H9 (cell line): ENCODE measurements at regions not wholly inside any gene's neighbourhood (a gene's known extent, or its start where the extent isn't known, plus 50 kb on each side); places are given as distances from the start of the nearest gene placed in this dataset.

ENCODE experiments used
- DNase-seq: peaks from one replicate; pipeline ENCODE4 v3.0.0-alpha.2; 2017
- H2AFZ ChIP-seq: one replicate; pipeline ENCODE4 v1.6.1; 2013; ENCODE audit warnings: mild to moderate bottlenecking, low read length, control low read depth, moderate library complexity
- H2AK5ac ChIP-seq: 2 replicates; pipeline ENCODE4 v1.6.1; 2013; ENCODE audit warnings: low read length, control low read depth, mixed read lengths; ENCODE audit not compliant: insufficient read length
- H2BK120ac ChIP-seq: one replicate; pipeline ENCODE4 v1.6.1; 2013; ENCODE audit warnings: low read depth, mild to moderate bottlenecking, low read length, control low read depth, inconsistent platforms; ENCODE audit not compliant: poor library complexity, severe bottlenecking
- H2BK12ac ChIP-seq: 2 replicates; pipeline ENCODE4 v1.6.1; 2013; ENCODE audit warnings: low read length, control low read depth, mixed read lengths, low read depth; ENCODE audit not compliant: insufficient read length
- H2BK15ac ChIP-seq: 2 replicates; pipeline ENCODE4 v1.6.1; 2013; ENCODE audit warnings: low read depth, low read length, control low read depth
- H2BK20ac ChIP-seq: one replicate; pipeline ENCODE4 v1.6.1; 2013; ENCODE audit warnings: low read depth, mild to moderate bottlenecking, low read length, control low read depth, inconsistent platforms; ENCODE audit not compliant: poor library complexity, severe bottlenecking
- H2BK5ac ChIP-seq: 2 replicates; pipeline ENCODE4 v1.6.1; 2013; ENCODE audit warnings: low read length, control low read depth, mixed read lengths; ENCODE audit not compliant: insufficient read length
- H3K14ac ChIP-seq: 2 replicates; pipeline ENCODE4 v1.6.1; 2013; ENCODE audit warnings: low read length, control low read depth; ENCODE audit not compliant: insufficient read depth
- H3K18ac ChIP-seq: 2 replicates; pipeline ENCODE4 v1.6.1; 2013; ENCODE audit warnings: low read depth, mild to moderate bottlenecking, mixed read lengths, low read length, control low read depth; ENCODE audit not compliant: insufficient read length
- H3K23ac ChIP-seq: 2 replicates; pipeline ENCODE4 v1.6.1; 2013; ENCODE audit warnings: low read length, control low read depth, mixed read lengths, low read depth; ENCODE audit not compliant: insufficient read length
- H3K23me2 ChIP-seq: 2 replicates; pipeline ENCODE4 v1.6.1; 2013; ENCODE audit warnings: low read depth, mild to moderate bottlenecking, mixed read lengths, low read length, control low read depth; ENCODE audit not compliant: insufficient read length, poor library complexity, severe bottlenecking
- H3K27ac ChIP-seq: 2 replicates; pipeline ENCODE4 v1.5.1; 2013; ENCODE audit warnings: low read length, control low read depth, mixed read lengths, low read depth; ENCODE audit not compliant: insufficient read length
- H3K27me3 ChIP-seq: 2 replicates; pipeline ENCODE4 v1.6.1; 2013; ENCODE audit warnings: low read length, control low read depth, inconsistent platforms; ENCODE audit not compliant: insufficient read depth
- H3K4ac ChIP-seq: 2 replicates; pipeline ENCODE4 v1.6.1; 2013; ENCODE audit warnings: low read depth, mild to moderate bottlenecking, control low read depth, inconsistent platforms, low read length, moderate library complexity
- H3K4me1 ChIP-seq: 2 replicates; pipeline ENCODE4 v1.6.1; 2013; ENCODE audit warnings: low read length, control low read depth, inconsistent platforms; ENCODE audit not compliant: insufficient read depth
- H3K4me2 ChIP-seq: 2 replicates; pipeline ENCODE4 v1.6.1; 2013; ENCODE audit warnings: low read length, control low read depth, mixed read lengths; ENCODE audit not compliant: insufficient read length, insufficient read depth
- H3K56ac ChIP-seq: 2 replicates; pipeline ENCODE4 v1.6.1; 2013; ENCODE audit warnings: low read depth, mild to moderate bottlenecking, mixed read lengths, low read length, control low read depth; ENCODE audit not compliant: insufficient read length
- H3K79me1 ChIP-seq: 2 replicates; pipeline ENCODE4 v1.6.1; 2013; ENCODE audit warnings: low read depth, mild to moderate bottlenecking, moderate library complexity, low read length, control low read depth, inconsistent platforms; ENCODE audit not compliant: insufficient read depth, poor library complexity, severe bottlenecking
- H3K79me2 ChIP-seq: 2 replicates; pipeline ENCODE4 v1.6.1; 2013; ENCODE audit warnings: low read length, control low read depth, inconsistent platforms; ENCODE audit not compliant: insufficient read depth
- H3K9ac ChIP-seq: 2 replicates; pipeline ENCODE4 v1.6.1; 2013; ENCODE audit warnings: low read length, control low read depth, mixed read lengths; ENCODE audit not compliant: insufficient read length; ENCODE audit errors: extremely low read depth
- H3K9me3 ChIP-seq: one replicate; pipeline ENCODE4 v1.6.1; 2013; ENCODE audit warnings: low read depth, low read length, inconsistent platforms; ENCODE audit not compliant: control insufficient read depth
- H3T11ph ChIP-seq: one replicate; pipeline ENCODE4 v1.6.1; 2013; ENCODE audit warnings: mild to moderate bottlenecking, low read length, control low read depth, inconsistent platforms
- H4K20me1 ChIP-seq: one replicate; pipeline ENCODE4 v1.6.1; 2013; ENCODE audit not compliant: control insufficient read depth, insufficient read length, insufficient read depth
- H4K5ac ChIP-seq: 2 replicates; pipeline ENCODE4 v1.6.1; 2013; ENCODE audit warnings: low read depth, mild to moderate bottlenecking, mixed read lengths, low read length, control low read depth; ENCODE audit not compliant: insufficient read length
- H4K8ac ChIP-seq: replicated peaks from 2 replicates; pipeline ENCODE4 v1.6.1; 2013; ENCODE audit warnings: low read length, control low read depth, mixed read lengths, low read depth; ENCODE audit not compliant: insufficient read length
- H4K91ac ChIP-seq: 2 replicates; pipeline ENCODE4 v1.6.1; 2013; ENCODE audit warnings: low read depth, mild to moderate bottlenecking, moderate library complexity, mixed read lengths, low read length, control low read depth; ENCODE audit not compliant: insufficient read length
- H3K27ac Mint-ChIP-seq, 3 experiments: 2 replicates in 2 of 3; 3 replicates in 1 of 3; pipeline ENCODE4 v1.8.0; 2020 to 2021; ENCODE audit warnings: mixed read lengths in 3 of 3, mild to moderate bottlenecking in 1 of 3, moderate library complexity in 1 of 3
- H3K27me3 Mint-ChIP-seq: 2 replicates; pipeline ENCODE4 v1.8.0; 2021; ENCODE audit warnings: low read depth, mild to moderate bottlenecking, moderate library complexity, mixed read lengths
- H3K36me3 Mint-ChIP-seq, 3 experiments: 2 replicates in 2 of 3; 3 replicates in 1 of 3; pipeline ENCODE4 v1.8.0; 2020 to 2021; ENCODE audit warnings: low read depth in 3 of 3, mixed read lengths in 3 of 3; ENCODE audit not compliant: insufficient read depth in 1 of 3
- H3K4me1 Mint-ChIP-seq, 2 experiments: 2 replicates each; pipeline ENCODE4 v1.8.0; 2020; ENCODE audit warnings: mixed read lengths in 2 of 2
- H3K4me3 Mint-ChIP-seq, 2 experiments: 2 replicates in 1 of 2; 3 replicates in 1 of 2; pipeline ENCODE4 v1.8.0; 2020 to 2021; ENCODE audit warnings: mild to moderate bottlenecking in 2 of 2, mixed read lengths in 2 of 2, moderate library complexity in 1 of 2
- H3K9me3 Mint-ChIP-seq, 2 experiments: 2 replicates in 1 of 2; 3 replicates in 1 of 2; pipeline ENCODE4 v1.8.0; 2020; ENCODE audit warnings: mild to moderate bottlenecking in 2 of 2, mixed read lengths in 2 of 2, moderate library complexity in 1 of 2
- TF ChIP-seq, protein P1 (sequence below): fragments of 200-600 bp; sonication (generic); conservative IDR thresholded peaks from 3 replicates; pipeline ENCODE4 v1.8.0; 2021; ENCODE audit warnings: antibody characterized with exemption, mild to moderate bottlenecking

DNA sequence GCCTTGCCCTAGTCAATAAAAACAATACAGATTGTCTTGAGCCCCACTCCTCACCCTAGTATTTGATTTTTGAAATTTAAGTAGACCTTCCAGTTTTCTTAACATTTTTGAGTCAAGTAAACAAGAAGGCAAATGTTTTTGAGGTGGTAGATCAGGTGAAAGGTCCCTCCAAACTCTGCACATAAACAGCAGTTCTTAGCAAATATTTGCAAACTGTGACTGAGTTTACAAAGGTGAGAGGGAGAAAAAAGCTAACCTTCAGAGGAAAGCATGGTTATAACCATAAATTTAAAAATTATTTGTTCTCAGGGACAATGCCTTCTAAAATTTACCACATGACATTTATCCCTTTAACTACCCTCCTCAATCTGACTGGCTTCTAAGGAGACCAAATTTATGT, 84.6 kb upstream of the PCDH17 start:
- DNase-seq = no peak
- Histone ChIP-seq H2AK5ac (no peak overlapping the region), H3K9me3 (no peaks in the 10 kb centered on the region), H4K91ac (no peak overlapping the region), H3K4ac (no peak overlapping the region), H3K56ac (no peak overlapping the region), H2BK12ac (no peak overlapping the region), H3K79me2 (no peaks in the 10 kb centered on the region), H2BK5ac (no peak overlapping the region), H4K8ac (no peak overlapping the region), H3K9ac (no peak overlapping the region), H3K79me1 (no peaks in the 10 kb centered on the region), H3K23me2 (no peaks in the 10 kb centered on the region), H3K4me1 (no peaks in the 10 kb centered on the region), H4K20me1 (no peaks in the 10 kb centered on the region), H3K23ac (no peak overlapping the region), H3K27ac (no peak overlapping the region), H2BK120ac (no peak overlapping the region), H2BK15ac (no peak overlapping the region), H3T11ph (no peak overlapping the region), H2AFZ (no peak overlapping the region), H4K5ac (no peak overlapping the region), H3K14ac (no peak overlapping the region), H3K18ac (no peak overlapping the region), H2BK20ac (no peak overlapping the region), H3K4me2 (no peak overlapping the region), H3K27me3 (no peaks in the 10 kb centered on the region; the same call in 1 of the 2 replicates)
- TF ChIP-seq, protein P1, sequence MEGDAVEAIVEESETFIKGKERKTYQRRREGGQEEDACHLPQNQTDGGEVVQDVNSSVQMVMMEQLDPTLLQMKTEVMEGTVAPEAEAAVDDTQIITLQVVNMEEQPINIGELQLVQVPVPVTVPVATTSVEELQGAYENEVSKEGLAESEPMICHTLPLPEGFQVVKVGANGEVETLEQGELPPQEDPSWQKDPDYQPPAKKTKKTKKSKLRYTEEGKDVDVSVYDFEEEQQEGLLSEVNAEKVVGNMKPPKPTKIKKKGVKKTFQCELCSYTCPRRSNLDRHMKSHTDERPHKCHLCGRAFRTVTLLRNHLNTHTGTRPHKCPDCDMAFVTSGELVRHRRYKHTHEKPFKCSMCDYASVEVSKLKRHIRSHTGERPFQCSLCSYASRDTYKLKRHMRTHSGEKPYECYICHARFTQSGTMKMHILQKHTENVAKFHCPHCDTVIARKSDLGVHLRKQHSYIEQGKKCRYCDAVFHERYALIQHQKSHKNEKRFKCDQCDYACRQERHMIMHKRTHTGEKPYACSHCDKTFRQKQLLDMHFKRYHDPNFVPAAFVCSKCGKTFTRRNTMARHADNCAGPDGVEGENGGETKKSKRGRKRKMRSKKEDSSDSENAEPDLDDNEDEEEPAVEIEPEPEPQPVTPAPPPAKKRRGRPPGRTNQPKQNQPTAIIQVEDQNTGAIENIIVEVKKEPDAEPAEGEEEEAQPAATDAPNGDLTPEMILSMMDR = no peak
- no peaks in the 10 kb centered on the region for H3K36me3 Mint-ChIP-seq
- peaks cover 0 to 3% of the 10 kb centered on the region in 2 experiments; a peak in 1 of 5 replicates for H3K9me3 Mint-ChIP-seq
- H3K27ac Mint-ChIP-seq = no peak overlapping the region
- H3K27me3 Mint-ChIP-seq = no peaks in the 10 kb centered on the region
- H3K4me1 Mint-ChIP-seq = no peaks in the 10 kb centered on the region
- H3K4me3 Mint-ChIP-seq = no peak overlapping the region
